Loucy (cell line): ENCODE measurements at regions not wholly inside any gene's neighbourhood (a gene's known extent, or its start where the extent isn't known, plus 50 kb on each side); places are given as distances from the start of the nearest gene placed in this dataset.

Experiments used
- CTCF ChIP-seq: fragments of 200-600 bp; sonication (generic); conservative IDR thresholded peaks from 2 replicates; pipeline ENCODE4 v1.5.1; 2014; ENCODE audit warnings: mild to moderate bottlenecking, antibody characterized with exemption, low read length
- EZH2phosphoT487 ChIP-seq: fragments of 200-600 bp; IDR thresholded peaks from 2 replicates; pipeline ENCODE4 v1.6.1; 2018; ENCODE audit warnings: antibody characterized with exemption, mild to moderate bottlenecking, moderate library complexity, borderline replicate concordance

- TF ChIP-seq CTCF (no peak), EZH2phosphoT487 (no peak)
Measured at GRCh38 chr18:40056079-40056692, 1898.8 kb upstream of the PIK3C3 start.
